Activated CD8-positive, alpha-beta memory T cell treated with anti-CD3 and anti-CD28 coated beads for 36 hours (primary cell): ENCODE measurements at regions not wholly inside any gene's neighbourhood (a gene's known extent, or its start where the extent isn't known, plus 50 kb on each side); places are given as distances from the start of the nearest gene placed in this dataset.
"Not testable (repeated sequence)": the region's sequence is repeated elsewhere in the genome, so short reads cannot be mapped to it uniquely, and the experiment has no call there.

Experiments
- CTCF ChIA-PET: fragments of 350-600 bp; sonication (Branson Sonifier 250); formaldehyde crosslinking; loops from one replicate; lab custom pipeline; 2021; ENCODE audit warnings: antibody characterized with exemption; lab: Charles Lee
- POLR2A ChIA-PET: fragments of 350-600 bp; sonication (Branson Sonifier 250); formaldehyde crosslinking; loops from one replicate; lab custom pipeline; 2021; ENCODE audit warnings: antibody characterized with exemption; lab: Charles Lee

GRCh38 chr21:34000375-34000774, 73.0 kb upstream of the MRPS6 start:
- ChIA-PET CTCF (no interaction called here), POLR2A (no interaction called here)

- ChIA-PET CTCF (interaction anchor here (1.1 kb wide), 1 partner anchor 75 kb away, joined by 3 read pairs; no protein-coding TSS in a partner anchor), POLR2A (no interaction called here)
Measured at GRCh38 chr21:33998809-33999208, 74.6 kb upstream of the MRPS6 start.

- ChIA-PET CTCF (interaction anchor here (1.1 kb wide), 1 partner anchor 74 kb away, joined by 3 read pairs; no protein-coding TSS in a partner anchor), POLR2A (no interaction called here)
Measured at GRCh38 chr21:33998402-33998801, 75.0 kb upstream of the MRPS6 start.

GRCh38 chr21:33997436-33997835, 75.9 kb upstream of the MRPS6 start:
- CTCF ChIA-PET: no interaction called here
- POLR2A ChIA-PET: no interaction called here

GRCh38 chr21:33994373-33994772, 78.8 kb upstream of the ATP5PO start:
- ChIA-PET CTCF (no interaction called here), POLR2A (interaction anchor here (0.6 kb wide), 1 partner anchor 41 kb away, joined by 3 read pairs; no protein-coding TSS in a partner anchor)

- ChIA-PET POLR2A (no interaction called here), CTCF (no interaction called here)
Measured at GRCh38 chr21:33993286-33994231, 78.0 kb upstream of the ATP5PO start.

GRCh38 chr21:33992412-33992811, 76.8 kb upstream of the ATP5PO start:
- CTCF ChIA-PET: interaction anchor here (0.6 kb wide), 1 partner anchor 37 kb away, joined by 4 read pairs; no protein-coding TSS in a partner anchor
- POLR2A ChIA-PET: not testable (repeated sequence)

- ChIA-PET POLR2A (no interaction called here), CTCF (no interaction called here)
Measured at GRCh38 chr21:33991133-33991532, 75.5 kb upstream of the ATP5PO start.

GRCh38 chr21:33989440-33989839, 73.8 kb upstream of the ATP5PO start:
- ChIA-PET POLR2A (no interaction called here), CTCF (interaction anchor here (0.7 kb wide), 1 partner anchor 84 kb away, joined by 7 read pairs; the partner anchor contains the start of genes MRPS6 and SLC5A3)

- POLR2A ChIA-PET: no interaction called here
- CTCF ChIA-PET: interaction anchor here (1.1 kb wide), 1 partner anchor 12 kb away, joined by 3 read pairs; no protein-coding TSS in a partner anchor
Measured at GRCh38 chr21:33988237-33989017, 72.8 kb upstream of the ATP5PO start.

GRCh38 chr21:33987461-33987860, 71.9 kb upstream of the ATP5PO start:
- POLR2A ChIA-PET: no interaction called here
- CTCF ChIA-PET: interaction anchor here (1.1 kb wide), 1 partner anchor 11 kb away, joined by 3 read pairs; no protein-coding TSS in a partner anchor

GRCh38 chr21:33985117-33986050, 69.8 kb upstream of the ATP5PO start:
- POLR2A ChIA-PET: interaction anchor here (0.7 kb wide), 1 partner anchor 1127 kb away, joined by 3 read pairs; no protein-coding TSS in a partner anchor
- CTCF ChIA-PET: no interaction called here

GRCh38 chr21:33984021-33984481, 68.4 kb upstream of the ATP5PO start:
- CTCF ChIA-PET: interaction anchor here (1.1 kb wide), 1 partner anchor 60 kb away, joined by 3 read pairs; no protein-coding TSS in a partner anchor
- POLR2A ChIA-PET: no interaction called here

GRCh38 chr21:33981391-33982101, 65.9 kb upstream of the ATP5PO start:
- POLR2A ChIA-PET: no interaction called here
- CTCF ChIA-PET: no interaction called here

- ChIA-PET CTCF (interaction anchor here (1.3 kb wide), 1 partner anchor 56 kb away, joined by 6 read pairs; no protein-coding TSS in a partner anchor), POLR2A (interaction anchor here (0.9 kb wide), 1 partner anchor 43 kb away, joined by 12 read pairs; no protein-coding TSS in a partner anchor)
Measured at GRCh38 chr21:33980276-33980916, 64.8 kb upstream of the ATP5PO start.

- ChIA-PET CTCF (interaction anchor here (2.6 kb wide), 1 partner anchor 55 kb away, joined by 10 read pairs; no protein-coding TSS in a partner anchor), POLR2A (interaction anchor here (0.9 kb wide), 1 partner anchor 96 kb away, joined by 3 read pairs; no protein-coding TSS in a partner anchor)
Measured at GRCh38 chr21:33978585-33978984, 63.0 kb upstream of the ATP5PO start.
